ENCODE measurements at regions not wholly inside any gene's neighbourhood (a gene's known extent, or its start where the extent isn't known, plus 50 kb on each side); places are given as distances from the start of the nearest gene placed in this dataset.
"Not testable (repeated sequence)": the region's sequence is repeated elsewhere in the genome, so short reads cannot be mapped to it uniquely, and the experiment has no call there.

DNA sequence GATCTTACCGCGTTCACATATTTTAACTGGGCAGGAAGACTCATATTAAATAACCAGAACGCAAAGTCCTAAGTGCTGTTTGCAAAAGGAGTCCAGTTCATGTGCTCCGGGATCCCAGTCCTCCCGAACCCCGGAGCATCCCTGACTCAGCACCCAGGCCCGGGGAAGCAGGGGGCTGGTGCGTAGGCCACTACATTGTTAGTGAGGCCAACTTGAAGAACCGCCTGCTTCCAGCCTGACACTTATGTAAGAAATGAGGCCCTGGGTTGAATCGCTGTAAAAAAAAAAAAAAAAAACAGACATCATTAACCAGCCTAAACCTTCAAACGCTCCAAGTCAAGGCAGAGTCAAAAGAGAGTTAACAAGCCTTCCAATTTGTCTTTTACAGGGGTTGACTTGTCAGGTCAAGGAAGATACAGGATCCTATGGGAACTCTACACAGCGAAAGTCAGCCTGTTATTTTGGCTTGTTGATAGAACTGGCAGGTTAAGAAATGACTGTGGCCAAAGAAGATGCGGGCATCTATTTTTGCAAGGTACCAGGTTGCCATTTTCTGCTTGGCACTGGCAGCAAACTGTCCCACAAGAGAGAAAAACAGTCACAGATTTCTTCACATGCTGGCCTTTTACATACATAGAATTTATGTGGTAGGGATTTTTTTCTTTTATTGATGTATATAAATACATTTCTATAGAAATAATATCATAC is 93.3 kb downstream of the ACTL7B start:
- no peak for DNase-seq

DNA sequence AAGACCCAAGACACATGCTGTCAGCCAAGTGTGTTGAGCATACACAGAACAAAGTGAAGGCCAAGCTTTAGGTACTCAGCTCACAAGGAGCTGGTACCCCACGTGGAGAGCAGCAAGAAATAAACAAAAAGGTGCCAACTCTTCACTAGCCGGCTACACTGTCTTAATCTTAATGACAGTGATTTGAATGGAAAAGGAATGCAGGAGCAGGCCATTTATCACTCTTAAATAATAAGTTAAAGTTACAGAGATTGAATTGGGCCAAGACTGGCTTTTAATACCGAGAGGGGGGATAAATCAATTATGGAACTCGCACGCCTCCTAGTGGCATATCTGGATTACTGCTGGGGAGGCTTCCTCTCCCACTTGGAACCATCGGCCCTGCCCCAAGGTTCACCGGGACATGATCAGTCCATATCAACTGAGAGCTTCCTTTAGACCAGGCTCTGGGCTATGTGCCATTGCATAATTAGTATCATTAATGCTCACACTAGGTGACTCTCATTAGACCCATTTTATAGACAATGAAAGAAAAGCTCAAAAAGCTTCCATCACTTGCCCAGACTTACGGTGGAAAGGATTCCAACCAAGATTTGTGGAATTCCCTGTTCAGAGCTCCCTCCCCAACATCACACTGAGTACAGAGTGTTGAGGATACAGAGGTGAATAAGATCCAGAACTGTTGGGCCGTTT is 94.0 kb downstream of the ACTL7B start:
- DNase-seq = peak; percentile 11

DNA sequence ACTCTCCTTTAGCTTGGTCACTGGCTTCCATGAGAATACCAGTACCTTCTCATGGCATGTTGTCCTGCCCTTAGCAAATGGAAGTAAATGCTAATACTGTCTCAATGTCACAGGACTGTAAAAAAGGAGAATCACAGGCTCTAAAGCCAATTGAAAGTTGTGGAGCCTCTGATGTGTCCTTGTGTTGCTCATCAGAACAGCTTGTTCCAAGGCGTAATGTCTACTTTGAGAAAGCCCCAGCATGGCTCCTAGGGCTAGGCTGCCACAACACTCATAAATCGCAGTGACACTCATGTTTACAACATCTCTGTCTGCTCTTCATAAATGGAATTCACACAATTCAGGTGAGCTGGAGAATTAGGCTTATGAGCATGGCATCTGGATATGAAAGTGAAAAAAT is 94.9 kb downstream of the ACTL7B start:
- no peak for DNase-seq

DNA sequence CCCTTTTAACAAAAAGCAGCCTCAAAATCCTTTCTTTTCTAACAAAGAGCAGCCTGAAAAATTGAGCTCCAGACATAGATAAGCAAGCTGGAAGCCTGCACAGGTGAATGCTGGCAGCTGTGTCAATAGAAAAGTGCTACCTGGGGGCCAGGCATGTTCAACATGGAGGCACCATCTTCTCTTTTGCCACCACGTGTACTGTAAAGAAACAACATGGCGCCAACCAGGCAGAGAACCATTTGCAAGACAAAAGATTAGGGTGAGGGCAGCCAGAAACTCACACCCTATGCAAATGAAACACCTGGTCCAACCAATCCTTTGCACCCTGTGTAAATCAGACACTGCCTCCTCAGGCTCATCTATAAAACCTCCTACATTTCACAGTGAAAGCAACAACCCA is 96.0 kb downstream of the ACTL7B start:
- no peak for DNase-seq

DNA sequence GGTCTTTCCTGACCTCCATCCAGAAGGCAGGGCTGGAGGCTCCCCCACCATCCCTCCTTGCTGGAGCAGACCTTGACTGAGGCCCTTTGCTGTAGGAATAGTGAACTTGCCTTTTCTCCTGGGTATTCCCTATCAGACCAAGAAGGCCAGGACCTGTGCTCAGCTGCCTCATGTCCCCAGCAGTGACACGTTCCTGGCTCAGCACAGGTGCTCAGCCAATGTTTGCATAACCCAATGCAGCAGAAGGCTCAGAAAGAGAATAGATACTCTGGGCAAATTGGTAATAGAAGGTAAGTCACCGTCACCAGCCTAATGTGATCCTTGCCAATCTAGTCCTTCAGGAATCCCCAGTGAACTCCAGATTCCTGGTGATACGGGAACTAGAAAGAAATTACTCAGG is 96.4 kb downstream of the ACTL7B start:
- no peak for DNase-seq

DNA sequence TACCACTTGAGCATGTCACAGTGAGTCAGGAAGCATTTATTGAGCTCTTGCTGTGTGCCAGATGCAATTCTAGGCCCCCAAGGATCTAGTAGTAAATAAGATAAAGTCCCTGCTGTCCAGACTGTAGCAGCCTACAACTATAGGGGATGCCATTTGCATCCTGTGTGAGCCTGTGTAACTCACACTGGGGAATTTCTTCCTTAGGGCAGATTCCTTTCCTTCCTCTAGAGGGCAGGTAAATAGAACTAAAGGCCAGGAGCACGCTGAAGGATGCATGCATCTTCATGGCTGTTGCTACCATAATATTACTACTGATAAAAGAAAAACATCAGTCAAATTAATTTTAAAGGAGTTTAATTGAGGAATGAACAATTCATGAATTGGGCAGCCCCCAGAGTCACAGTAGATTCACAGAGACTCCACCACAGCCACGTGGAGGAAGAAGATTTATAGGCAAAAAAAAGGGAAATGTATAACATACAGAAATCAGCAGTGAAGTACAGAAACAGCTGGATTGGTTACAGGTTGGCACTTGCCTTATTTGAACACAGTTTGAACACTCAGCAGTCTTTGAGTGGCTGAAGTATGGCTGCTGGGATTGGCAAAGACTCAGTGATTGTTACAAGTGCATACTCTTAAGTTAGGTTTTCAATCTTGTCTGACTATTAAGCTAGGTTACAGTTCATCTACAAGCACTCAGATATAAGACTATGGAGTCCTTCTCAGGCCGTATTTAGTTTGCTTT is 98.9 kb downstream of the ACTL7B start:
- DNase-seq = no peak

DNA sequence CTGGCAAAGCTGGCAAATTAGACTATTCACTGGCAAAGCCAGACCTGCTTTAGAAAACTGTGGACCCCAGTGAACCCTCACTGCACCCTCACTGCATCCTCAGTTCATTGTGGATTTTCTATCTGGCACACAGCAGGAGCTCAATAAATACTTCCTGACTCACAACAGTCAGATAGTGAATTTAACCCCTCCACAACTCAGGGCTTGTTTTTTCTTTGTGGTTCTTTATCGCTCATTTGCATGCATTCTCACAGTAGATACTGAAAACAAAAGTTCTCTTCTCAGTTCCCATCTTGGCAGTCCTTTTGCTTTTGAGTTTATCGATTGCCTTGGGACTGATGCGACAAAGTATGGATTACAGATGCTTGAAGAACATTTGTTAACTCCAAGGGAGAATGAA is 99.8 kb downstream of the ACTL7B start:
- DNase-seq = no peak

DNA sequence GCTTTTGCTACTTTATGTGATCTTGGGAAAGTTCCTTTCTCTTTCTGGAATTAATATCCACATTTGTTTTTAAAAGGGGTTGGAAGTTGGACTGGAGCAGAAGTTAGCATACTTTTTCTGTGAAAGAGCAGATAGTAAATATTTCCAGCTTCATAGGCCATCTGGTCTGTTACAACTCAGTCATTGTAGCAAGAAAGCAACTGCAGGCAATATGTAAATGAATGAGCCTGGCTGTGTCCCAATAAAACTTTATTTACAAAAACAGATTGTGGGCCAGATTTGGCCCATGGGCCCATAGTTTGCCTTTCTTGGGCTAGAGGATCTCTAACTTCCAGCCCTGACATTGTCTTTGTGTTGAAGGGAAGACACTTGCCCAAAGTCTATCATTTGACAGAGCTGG is 104.4 kb downstream of the ACTL7B start:
- DNase-seq = no peak

DNA sequence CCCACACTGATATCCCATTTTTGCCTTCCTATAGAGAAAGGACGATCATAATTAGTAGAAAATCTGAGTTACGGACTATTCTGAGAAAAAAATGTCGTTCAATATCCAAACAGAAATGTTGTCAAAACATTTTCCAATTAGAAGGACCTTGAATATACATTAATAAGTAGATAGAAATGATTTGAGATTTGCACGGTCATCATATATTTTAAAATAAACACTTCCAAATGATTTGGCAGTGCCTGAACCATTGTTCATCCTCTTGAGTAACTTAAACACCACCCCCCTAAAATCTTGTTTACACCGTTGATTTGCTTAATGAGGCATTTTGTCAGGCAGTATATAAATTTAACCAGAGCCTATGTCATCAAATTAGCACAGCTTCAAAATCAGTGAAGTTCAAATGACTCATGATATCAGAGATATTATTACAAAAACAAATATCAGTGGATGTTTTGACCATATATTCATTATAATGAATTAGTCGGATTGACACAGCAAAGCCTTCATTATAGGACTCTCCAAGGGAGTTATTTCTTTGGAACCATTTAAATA is 105.0 kb downstream of the ACTL7B start:
- no peak for DNase-seq

DNA sequence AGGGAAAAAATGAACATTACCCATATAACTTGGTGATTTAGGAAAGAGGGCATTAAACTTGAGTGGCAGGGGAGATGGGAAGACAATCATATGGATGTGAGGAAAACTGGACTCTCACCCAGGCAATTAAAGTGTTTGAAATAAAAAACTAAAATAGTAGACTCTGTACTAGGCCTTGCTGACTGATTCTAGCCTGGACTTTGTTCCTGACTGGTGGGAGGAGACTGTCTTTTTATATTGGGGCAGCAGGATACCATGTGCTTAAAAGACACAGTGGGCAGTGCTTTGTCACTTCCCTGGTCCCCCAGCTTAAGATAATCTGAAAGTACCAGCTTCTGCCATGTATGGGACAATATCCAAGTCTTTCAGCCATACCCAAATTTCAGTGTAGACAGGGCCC is 107.0 kb downstream of the ACTL7B start:
- DNase-seq = no peak

DNA sequence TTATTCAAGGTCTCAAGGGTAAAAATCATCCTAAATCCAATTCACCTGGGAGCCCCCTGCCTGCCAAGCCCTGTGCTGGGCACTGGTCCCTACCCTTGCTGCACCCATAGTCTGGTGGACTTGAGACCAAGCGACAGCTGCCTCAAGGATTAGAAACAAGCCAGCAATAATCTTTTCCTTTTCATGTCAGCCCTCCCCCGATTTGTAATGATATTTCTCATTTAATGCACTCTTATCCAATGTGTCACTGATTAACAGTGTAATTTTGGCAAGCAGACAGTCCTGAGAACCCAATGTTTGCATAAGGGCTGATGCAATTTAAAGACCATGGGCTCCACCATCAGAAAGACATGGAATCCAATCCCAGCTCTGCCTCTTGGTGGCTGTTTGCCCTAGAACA is 108.9 kb downstream of the ACTL7B start:
- DNase-seq = no peak

DNA sequence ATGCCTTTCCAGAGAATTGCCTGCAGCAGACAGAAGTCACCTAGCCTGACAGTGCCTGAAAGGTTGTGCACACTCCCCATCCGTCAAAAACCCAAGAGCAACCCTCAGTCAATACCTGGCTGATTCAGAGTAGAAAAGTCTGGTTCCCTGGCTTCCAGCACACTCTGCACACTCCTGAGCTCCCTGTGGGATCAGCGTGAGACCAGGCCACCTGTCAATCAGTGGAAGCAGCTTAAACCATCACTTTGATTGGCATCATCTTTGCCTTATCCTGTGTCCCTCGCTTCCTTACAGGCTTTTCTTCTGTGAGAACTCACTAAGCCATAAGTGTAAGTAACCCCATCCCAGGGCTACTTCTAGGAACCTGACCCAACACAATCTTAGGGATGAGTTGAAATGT is 109.8 kb downstream of the ACTL7B start:
- DNase-seq = no peak

DNA sequence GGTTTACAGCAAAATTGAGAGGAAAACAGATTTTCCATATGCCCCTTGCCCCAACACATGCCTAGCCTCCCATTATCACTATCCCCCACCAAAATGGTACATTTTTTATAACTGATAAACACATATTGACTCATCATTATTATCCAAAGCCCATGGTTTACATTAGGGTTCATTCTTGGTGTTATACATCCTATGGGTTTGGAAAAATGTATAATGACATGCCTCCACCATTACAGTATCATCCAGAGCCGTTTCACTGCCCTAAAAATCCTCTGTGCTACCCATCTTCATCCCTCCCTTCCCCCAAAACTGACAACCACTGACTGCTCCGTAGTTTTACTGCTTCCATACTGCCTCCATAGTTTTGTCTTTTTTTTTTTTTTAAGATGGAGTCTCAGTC is 111.1 kb downstream of the ACTL7B start:
- no peak for DNase-seq

DNA sequence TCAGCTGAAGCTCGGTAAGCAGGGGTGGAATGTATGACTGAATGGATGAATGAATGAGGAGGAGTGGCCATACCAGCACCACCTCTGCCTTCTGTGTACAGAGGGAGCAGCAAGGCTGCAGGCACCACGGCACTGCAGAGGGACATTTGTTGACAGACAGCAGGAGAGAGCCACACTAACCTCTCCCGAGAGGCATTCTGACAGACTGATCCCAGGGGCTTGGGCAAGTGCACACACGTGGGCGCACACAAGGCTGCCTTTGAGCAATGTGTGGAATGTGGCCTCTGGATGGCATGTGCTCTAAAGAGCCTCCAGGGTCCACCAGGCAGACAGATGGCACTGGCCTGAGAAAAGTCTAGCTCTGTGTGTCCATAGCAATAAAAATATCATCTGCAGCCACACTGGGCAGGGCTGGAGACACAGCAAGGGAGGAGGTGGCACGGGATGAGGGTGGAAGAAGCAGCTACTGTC is 111.8 kb downstream of the ACTL7B start:
- no peak for DNase-seq

DNA sequence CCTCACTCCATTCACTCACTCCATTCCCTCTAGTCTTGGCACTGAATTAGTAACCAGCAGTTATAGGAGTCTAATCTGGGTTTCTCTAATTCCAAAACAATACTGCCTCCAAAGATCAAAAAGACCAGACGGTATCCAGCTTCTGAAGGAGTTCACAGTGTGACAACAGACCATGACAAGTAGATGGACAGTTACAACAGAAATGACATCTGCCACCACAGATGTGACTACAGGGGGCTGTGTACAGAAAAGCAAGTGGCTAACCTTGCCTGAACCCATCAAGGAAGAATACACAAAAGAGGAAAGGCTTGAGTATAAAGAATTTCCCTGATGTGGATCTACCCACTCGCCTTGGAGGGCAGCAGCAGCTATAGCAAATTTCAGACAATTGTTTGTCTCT is 112.4 kb downstream of the ACTL7B start:
- DNase-seq = no peak

DNA sequence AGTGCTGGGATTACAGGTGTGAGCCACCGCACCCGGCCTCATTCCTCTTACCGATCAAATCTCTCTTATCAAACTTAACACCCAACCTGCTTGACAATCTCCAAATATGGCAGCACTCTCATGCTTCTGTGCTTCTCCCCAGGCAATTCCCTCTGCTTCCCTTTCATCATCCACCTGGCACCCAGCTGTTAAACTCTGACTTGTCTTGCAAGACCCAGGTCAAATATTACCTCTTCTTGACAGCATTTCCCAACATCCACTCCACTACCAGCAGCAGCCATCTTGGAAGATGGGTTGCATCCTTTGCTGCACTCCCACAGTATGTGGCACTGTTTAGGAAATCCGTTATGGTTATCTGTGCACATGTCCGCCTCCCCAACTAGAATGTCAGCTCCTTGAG is 113.6 kb downstream of the ACTL7B start:
- DNase-seq = no peak

DNA sequence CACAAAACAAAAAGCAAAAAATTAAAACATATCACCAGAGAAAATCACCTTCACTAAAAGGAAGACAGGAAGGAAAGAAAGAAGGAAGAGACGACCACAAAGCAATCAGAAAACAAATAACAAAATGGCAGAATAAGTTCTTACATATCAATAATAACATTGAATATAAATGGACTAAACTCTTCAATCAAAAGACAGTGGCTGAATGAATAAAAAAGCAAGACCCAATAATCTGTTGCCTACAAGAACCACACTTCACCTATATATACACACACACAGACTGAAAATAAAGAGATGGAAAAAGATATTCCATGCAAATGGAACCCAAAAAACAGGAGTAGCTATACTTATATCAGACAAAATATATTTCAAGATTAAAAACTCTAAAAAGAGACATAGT is 124.5 kb downstream of the ACTL7B start:
- not testable (repeated sequence) for DNase-seq

DNA sequence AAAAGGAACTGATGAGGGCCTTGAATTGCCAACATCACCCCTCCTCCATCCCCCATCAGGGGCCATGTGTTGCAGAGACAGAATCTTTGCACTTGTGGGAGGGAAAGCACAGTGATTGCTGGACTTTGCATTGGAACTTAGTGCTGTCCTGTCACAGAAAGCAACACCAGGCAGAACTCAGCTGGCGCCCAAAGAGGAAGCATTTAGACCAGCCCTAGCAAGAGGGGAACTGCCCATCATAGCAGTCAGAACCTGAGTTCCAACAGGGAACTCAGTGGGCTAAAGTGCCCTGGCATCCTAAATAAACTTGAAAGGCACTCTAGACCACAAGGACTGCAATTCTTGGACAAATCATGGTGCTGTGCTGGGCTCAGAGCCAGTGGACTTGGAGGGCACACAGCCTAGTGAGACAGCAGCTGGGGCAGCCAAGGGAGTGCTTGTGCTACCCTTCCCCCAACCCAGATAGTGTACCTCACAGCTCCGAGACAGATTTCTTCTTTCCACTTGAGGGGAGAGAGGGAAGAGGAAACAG is 128.1 kb downstream of the ACTL7B start:
- no peak for DNase-seq

DNA sequence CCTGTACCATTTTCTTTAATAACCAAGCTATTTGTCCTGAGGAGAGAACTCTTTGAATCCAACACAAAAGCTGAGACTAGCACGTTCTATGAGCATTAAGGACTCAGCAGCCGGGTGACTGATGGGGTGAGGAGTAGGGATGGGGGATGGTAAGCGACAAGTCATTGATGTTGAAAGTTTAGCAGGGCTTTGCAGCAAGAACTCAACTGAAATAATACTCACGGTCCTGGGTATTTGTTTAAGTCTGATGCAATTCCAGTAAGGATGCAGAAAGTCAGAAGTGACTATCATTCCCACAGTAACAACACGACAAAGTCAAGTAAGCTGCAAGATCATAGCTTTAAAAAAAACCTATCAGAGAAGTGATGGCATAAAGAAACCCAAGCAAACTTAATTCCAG is 131.1 kb downstream of the ACTL7B start:
- no peak for DNase-seq

DNA sequence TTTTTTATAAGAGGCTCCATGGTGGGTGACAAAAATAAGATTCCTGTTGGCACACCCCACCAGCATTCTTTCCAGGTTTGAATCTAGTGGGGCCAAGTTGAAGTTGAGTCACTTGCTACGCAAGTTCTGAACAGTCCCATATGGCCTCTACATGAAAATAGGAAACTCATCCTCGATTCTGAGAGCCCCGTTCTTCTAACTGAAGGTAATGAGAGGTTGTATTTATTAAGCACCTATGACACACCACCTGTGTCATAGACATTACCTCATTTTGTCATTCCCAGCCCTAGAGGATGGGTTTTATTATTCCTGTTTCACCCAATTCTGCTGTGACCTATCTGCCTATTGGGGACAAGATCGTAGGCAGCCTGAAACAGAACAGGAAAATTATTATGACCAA is 131.7 kb downstream of the ACTL7B start:
- no peak for DNase-seq

DNA sequence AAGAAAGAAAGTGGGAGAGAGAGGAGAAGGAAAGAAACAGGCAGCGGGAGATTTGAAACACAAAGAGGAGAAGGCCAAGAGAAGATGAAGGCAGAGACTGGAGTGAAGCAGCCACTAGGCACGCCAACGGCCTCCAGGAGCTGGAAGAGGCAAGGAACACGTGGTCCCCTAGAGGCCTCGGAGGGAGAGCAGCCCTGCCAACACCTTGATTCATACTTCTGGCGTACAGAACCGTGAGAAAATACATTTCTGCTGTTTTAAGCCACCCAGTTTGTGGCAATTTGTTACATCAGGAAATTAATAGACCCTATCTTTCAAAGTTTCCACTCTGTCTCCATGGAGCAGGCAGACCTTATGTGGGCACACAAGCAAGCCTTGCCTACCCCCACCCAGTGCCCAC is 133.4 kb downstream of the ACTL7B start:
- DNase-seq = no peak

DNA sequence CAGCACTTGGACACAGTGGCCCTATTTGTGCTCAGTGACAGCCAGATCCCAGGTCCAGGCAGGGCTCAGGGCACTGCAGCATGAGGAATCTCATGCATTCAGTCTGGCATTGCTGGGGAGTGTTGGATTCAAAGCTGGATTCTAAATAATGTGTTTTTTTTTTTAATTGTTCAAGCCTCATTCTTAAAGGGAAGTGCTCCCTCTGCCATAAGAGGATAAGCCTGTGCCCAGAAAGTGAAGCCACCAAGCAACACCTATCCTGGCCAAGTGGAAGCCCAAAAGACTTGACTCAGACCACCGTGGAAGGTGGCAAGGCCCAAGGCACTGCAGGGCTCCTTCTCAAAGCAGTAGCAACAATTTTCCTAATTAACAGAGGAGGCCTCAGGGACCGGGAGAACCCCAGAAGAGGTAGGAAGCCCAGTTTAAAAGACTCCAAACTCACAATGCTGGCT is 135.6 kb downstream of the ACTL7B start:
- DNase-seq = no peak

DNA sequence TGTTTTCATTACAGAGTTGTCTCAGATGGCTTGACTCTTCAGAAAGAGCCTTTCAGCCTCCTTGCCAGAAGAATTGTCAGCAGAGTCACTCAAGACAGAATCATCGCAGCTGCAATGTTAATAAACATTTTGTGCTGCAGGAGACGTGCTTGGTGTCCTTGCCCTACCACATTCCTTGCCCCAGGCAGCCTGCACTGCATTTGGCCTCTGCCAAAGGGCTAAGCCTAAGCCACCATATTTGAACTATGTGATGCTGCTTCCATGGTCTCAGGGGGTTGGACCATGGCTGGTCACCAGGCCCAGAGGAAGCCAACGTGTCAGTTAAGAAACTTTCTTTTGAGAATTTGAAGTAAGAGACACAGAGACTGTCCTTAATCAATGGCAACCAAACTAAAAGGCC is 145.4 kb downstream of the ACTL7B start:
- no peak for DNase-seq
